Thyroid gland (tissue), 4 donors: ENCODE measurements at regions not wholly inside any gene's neighbourhood (a gene's known extent, or its start where the extent isn't known, plus 50 kb on each side); places are given as distances from the start of the nearest gene placed in this dataset.

Source experiments
- DNase-seq, 2 donors: peaks; one replicate each; pipeline ENCODE4 v3.0.0-alpha.2; 2019
- H3K27ac ChIP-seq, 3 donors: fragments of 200-600 bp; sonication (generic); 1 replicate in 2 of 3; 2 replicates in 1 of 3; pipeline ENCODE4 v1.5.1; 2016 to 2019; ENCODE audit warnings: mild to moderate bottlenecking in 1 of 3, moderate library complexity in 1 of 3
- H3K27me3 ChIP-seq: fragments of 200-600 bp; sonication (generic); one replicate; pipeline ENCODE4 v1.5.1; 2019
- H3K36me3 ChIP-seq, 2 donors: fragments of 200-600 bp; sonication (generic); one replicate each; pipeline ENCODE4 v1.5.1; 2016 to 2019
- H3K4me1 ChIP-seq, 2 donors: fragments of 200-600 bp; sonication (generic); one replicate each; pipeline ENCODE4 v1.5.1; 2017 to 2019
- H3K4me3 ChIP-seq, 3 donors: fragments of 200-600 bp; sonication (generic); replicated peaks in 1 of 3; 1 replicate in 2 of 3; 2 replicates in 1 of 3; pipeline ENCODE4 v1.5.1; 2016; ENCODE audit warnings: mild to moderate bottlenecking in 1 of 3
- H3K9me3 ChIP-seq: fragments of 200-600 bp; sonication (generic); one replicate; pipeline ENCODE4 v1.5.1; 2017
- POLR2A ChIP-seq, 2 donors: fragments of 450-650 bp; IDR thresholded peaks; one replicate each; pipeline ENCODE4 v1.6.1; 2017; ENCODE audit warnings: antibody characterized with exemption in 2 of 2, mild to moderate bottlenecking in 2 of 2, moderate library complexity in 1 of 2
- WGBS, 2 donors: methylation state at CpG; one replicate each; pipeline ENCODE4 v1.1.5; 2017; 5-methylcytosine and 5-hydroxymethylcytosine counted together
- intact Hi-C: fragments of 100-400 bp; cut with DNase I; formaldehyde crosslinking; loops from one replicate; pipeline ENCODE4 v1.15.1; 2023
- TF ChIP-seq, protein P1 (sequence below), 6 experiments: fragments of 200-600 bp in 3 of 6; fragments of 450-650 bp in 3 of 6; sonication (generic) in 3 of 6; IDR thresholded peaks; one replicate each; pipeline ENCODE4 v1.5.1; 2016 to 2019; ENCODE audit warnings: antibody characterized with exemption in 6 of 6, mild to moderate bottlenecking in 2 of 6, inconsistent platforms in 1 of 6, moderate library complexity in 1 of 6

DNA sequence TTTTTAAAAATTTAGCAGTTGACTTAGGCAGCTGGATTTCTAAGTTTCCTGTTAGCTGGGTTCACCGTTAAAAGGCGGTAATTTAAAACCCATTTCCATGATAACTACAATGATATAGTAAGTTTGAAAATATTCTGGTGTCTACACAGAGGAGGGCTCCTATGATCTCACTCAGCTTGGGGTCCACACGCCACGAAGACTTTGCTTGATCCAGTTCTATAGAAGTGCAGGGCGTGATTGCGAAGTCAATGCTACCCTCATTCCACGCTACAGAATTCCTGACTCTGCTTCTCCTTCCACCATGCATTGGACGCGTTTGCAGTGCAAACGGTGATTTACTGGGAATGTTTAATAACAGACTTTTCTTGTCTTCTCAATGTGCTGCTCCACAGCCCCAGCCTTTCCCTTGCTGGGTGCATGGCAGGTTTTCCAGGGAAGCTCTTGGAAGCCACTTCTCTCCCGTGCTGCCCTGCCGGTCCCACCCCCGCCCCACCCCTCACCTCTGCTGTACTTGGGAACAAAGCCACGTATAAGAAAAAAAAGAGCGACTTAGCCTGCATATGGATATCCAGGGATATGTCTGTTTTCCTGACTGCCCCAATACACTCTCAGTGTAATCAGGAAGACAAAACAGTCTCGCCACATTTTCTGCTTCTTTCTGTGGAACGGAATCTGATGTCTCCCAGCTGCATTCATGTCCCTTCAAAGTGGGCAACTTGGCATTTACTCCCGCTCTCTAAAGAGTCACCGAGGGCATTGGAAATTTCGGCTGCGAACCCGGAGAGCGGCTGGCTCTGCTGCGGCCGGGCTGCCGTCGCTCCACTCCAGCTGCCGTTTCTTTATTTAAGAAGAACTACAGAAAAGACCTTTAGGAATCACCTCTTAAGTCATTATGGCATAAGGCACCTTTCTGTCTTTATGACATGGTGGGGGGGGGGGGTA, 434.4 kb upstream of the MGMT start:
- 73 to 76% methylated on average over 28 of the region's 28 CpGs for WGBS, 2 donors
- H3K4me1 ChIP-seq: no peaks in the 10 kb centered on the region
- no peak overlapping the region for H3K4me3 ChIP-seq
- TF ChIP-seq POLR2A (IDR thresholded peaks at IDR 0.05): no peak
- TF ChIP-seq, protein P1, sequence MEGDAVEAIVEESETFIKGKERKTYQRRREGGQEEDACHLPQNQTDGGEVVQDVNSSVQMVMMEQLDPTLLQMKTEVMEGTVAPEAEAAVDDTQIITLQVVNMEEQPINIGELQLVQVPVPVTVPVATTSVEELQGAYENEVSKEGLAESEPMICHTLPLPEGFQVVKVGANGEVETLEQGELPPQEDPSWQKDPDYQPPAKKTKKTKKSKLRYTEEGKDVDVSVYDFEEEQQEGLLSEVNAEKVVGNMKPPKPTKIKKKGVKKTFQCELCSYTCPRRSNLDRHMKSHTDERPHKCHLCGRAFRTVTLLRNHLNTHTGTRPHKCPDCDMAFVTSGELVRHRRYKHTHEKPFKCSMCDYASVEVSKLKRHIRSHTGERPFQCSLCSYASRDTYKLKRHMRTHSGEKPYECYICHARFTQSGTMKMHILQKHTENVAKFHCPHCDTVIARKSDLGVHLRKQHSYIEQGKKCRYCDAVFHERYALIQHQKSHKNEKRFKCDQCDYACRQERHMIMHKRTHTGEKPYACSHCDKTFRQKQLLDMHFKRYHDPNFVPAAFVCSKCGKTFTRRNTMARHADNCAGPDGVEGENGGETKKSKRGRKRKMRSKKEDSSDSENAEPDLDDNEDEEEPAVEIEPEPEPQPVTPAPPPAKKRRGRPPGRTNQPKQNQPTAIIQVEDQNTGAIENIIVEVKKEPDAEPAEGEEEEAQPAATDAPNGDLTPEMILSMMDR (IDR thresholded peaks at IDR 0.05): no peak
- no peak for DNase-seq
- intact Hi-C loops: no loop called here
- no peaks in the 10 kb centered on the region for H3K27me3 ChIP-seq
- H3K27ac ChIP-seq: no peak overlapping the region
- H3K36me3 ChIP-seq: no peaks in the 10 kb centered on the region
- no peaks in the 10 kb centered on the region for H3K9me3 ChIP-seq

DNA sequence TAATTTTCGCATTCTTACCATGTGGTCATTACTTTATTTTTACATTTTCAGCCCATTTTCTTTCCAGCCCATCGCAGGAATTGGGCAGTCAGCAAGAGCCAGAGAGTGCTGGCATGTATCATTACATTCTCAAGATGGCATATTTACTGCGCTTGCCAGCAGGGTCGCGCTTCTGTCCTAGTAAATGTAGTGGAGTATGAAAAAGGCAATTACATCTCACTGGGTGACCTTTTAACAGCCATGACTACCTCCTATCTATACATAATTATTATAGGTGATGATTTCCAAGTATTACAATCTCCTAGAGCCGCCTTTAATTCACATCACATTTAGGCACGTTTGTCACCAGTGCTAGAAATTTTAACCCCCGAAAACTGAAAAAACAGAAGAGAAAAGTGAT, 433.7 kb upstream of the MGMT start:
- no peak for TF ChIP-seq POLR2A (IDR thresholded peaks at IDR 0.05)
- TF ChIP-seq, protein P1 (IDR thresholded peaks at IDR 0.05): no peak
- no peak for DNase-seq
- intact Hi-C loops: no loop called here
- H3K36me3 ChIP-seq: no peaks in the 10 kb centered on the region
- H3K4me1 ChIP-seq: peaks cover 0 to 3% of the 10 kb centered on the region in 2 donors
- H3K4me3 ChIP-seq: no peak overlapping the region
- 61 to 77% methylated on average over 8 of the region's 8 CpGs for WGBS, 2 donors
- no peaks in the 10 kb centered on the region for H3K9me3 ChIP-seq
- H3K27ac ChIP-seq: no peak overlapping the region
- no peaks in the 10 kb centered on the region for H3K27me3 ChIP-seq

DNA sequence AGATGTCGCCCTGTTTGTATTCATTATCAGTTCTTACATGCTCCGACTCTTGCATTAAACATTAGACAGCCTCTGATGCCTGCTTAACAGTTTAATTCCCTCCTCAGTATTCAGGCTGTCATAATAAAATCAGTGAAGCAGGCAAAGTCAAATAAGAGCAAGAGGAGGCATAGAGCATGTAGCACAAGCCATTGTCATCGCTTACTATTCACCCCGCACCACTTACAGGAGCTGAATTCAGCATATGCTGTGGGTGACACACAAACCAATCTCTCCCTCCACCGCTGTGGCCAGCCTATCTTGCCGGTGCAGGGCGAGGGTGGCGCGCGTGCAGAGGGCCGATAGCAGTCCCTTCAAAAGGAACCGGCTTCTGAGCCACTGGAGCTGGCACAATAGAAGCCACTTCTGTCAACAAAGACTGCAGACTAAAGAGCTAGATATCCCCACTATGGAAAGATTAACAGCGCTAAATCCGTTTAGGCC, 433.2 kb upstream of the MGMT start:
- WGBS, 2 donors: 32 to 38% methylated on average over 14 of the region's 14 CpGs
- intact Hi-C loops: no loop called here
- Histone ChIP-seq H3K4me1 (peaks cover 0 to 3% of the 10 kb centered on the region in 2 donors), H3K9me3 (no peaks in the 10 kb centered on the region), H3K4me3 (no peak overlapping the region), H3K36me3 (no peaks in the 10 kb centered on the region), H3K27me3 (no peaks in the 10 kb centered on the region), H3K27ac (no peak overlapping the region)
- no peak for DNase-seq
- no peak for TF ChIP-seq POLR2A (IDR thresholded peaks at IDR 0.05)
- TF ChIP-seq, protein P1 (IDR thresholded peaks at IDR 0.05): no peak

GRCh38 chr10:129035052-129035827, 431.8 kb upstream of the MGMT start:
- Histone ChIP-seq H3K27me3 (no peaks in the 10 kb centered on the region), H3K4me3 (no peak overlapping the region), H3K36me3 (no peaks in the 10 kb centered on the region), H3K9me3 (no peaks in the 10 kb centered on the region), H3K27ac (no peak overlapping the region), H3K4me1 (peaks cover 0 to 3% of the 10 kb centered on the region in 2 donors)
- TF ChIP-seq POLR2A (IDR thresholded peaks at IDR 0.05): no peak
- TF ChIP-seq, protein P1 (IDR thresholded peaks at IDR 0.05): no peak
- WGBS, 2 donors: 67 to 70% methylated on average over 24 of the region's 24 CpGs
- intact Hi-C loops: no loop called here
- no peak for DNase-seq
